ENCODE measurements at regions not wholly inside any gene's neighbourhood (a gene's known extent, or its start where the extent isn't known, plus 50 kb on each side); places are given as distances from the start of the nearest gene placed in this dataset.

GRCh38 chr18:51430538-51430937 is 233.1 kb upstream of the MEX3C start:
- ChIA-PET RAD21 (ENCODE audit: low non-redundant PET in 1 of 2, low total read pairs in 2 of 2, uncharacterized antibody in 2 of 2, unreplicated experiment in 2 of 2) (no interaction called here), POLR2A (no interaction called here), CTCF (no interaction called here)
- ATAC-seq (no peak), DNase-seq (ENCODE audit: low read depth, low spot score) (no peak)
- Histone ChIP-seq H3K4me2 (ENCODE audit: low read length) (no peak overlapping the region), H3K27me3 (ENCODE audit: insufficient read depth, low read length) (no peaks in the 10 kb centered on the region), H4K20me1 (ENCODE audit: insufficient read depth) (no peaks in the 10 kb centered on the region), H3K27ac (ENCODE audit: low read depth, low read length) (no peak overlapping the region), H3K79me2 (ENCODE audit: insufficient read depth, low read length) (no peaks in the 10 kb centered on the region), H3K4me3 (replicated peaks in 1 of 2; ENCODE audit: low read depth in 1 of 2, low read length in 2 of 2) (no peak overlapping the region), H3K9me3 (ENCODE audit: control insufficient read depth in 1 of 2, insufficient read depth in 1 of 2, low read depth in 1 of 2, low read length in 2 of 2) (no peaks in the 10 kb centered on the region), H3K9ac (ENCODE audit: low read length) (no peak overlapping the region), H3K36me3 (ENCODE audit: control insufficient read depth in 1 of 2, insufficient read depth in 2 of 2, low read length in 2 of 2) (no peaks in the 10 kb centered on the region), H3K4me1 (ENCODE audit: control insufficient read depth in 1 of 2, insufficient read depth in 2 of 2, low read length in 2 of 2) (no peaks in the 10 kb centered on the region), H3K9me2 (ENCODE audit: insufficient read depth) (no peaks in the 10 kb centered on the region), H2AFZ (ENCODE audit: low read depth, low read length, poor library complexity, severe bottlenecking) (no peak overlapping the region)
- no peak for TF ChIP-seq CTCF (IDR thresholded peaks at IDR 0.05 in 2 of 3, conservative IDR thresholded peaks at IDR 0.05 in 1 of 3; ENCODE audit: borderline replicate concordance in 1 of 3, insufficient read depth in 1 of 3, low read depth in 2 of 3, low read length in 2 of 3)
- TF ChIP-seq TCF7L2 (IDR thresholded peaks at IDR 0.05; ENCODE audit: borderline replicate concordance, extremely low read depth, insufficient read depth, insufficient read length), result no peak
- no peak for TF ChIP-seq ZFX (IDR thresholded peaks at IDR 0.05)
- TF ChIP-seq MAX (IDR thresholded peaks at IDR 0.05), result no peak
- TF ChIP-seq SIN3A (IDR thresholded peaks at IDR 0.05; ENCODE audit: low read depth), result no peak
- TF ChIP-seq EGR1 (IDR thresholded peaks at IDR 0.05; ENCODE audit: low read depth), result no peak
- TF ChIP-seq ZNF274 (IDR thresholded peaks at IDR 0.05; ENCODE audit: low read depth, low read length), result no peak
- intact Hi-C loops (cut with micrococcal nuclease), result no loop called here
- no TSS peak for BruUV-seq (replicated peaks)

- H3K4me2 ChIP-seq (ENCODE audit: low read length), result no peak overlapping the region
- no peaks in the 10 kb centered on the region for H3K4me1 ChIP-seq (ENCODE audit: control insufficient read depth in 1 of 2, insufficient read depth in 2 of 2, low read length in 2 of 2)
- POLR2A ChIA-PET, result no interaction called here
- no peaks in the 10 kb centered on the region for H3K79me2 ChIP-seq (ENCODE audit: insufficient read depth, low read length)
- intact Hi-C loops (cut with micrococcal nuclease), result no loop called here
- H3K4me3 ChIP-seq (replicated peaks in 1 of 2; ENCODE audit: low read depth in 1 of 2, low read length in 2 of 2), result no peak overlapping the region
- no peaks in the 10 kb centered on the region for H4K20me1 ChIP-seq (ENCODE audit: insufficient read depth)
- RAD21 ChIA-PET (ENCODE audit: low non-redundant PET in 1 of 2, low total read pairs in 2 of 2, uncharacterized antibody in 2 of 2, unreplicated experiment in 2 of 2), result no interaction called here
- no peaks in the 10 kb centered on the region for H3K9me3 ChIP-seq (ENCODE audit: control insufficient read depth in 1 of 2, insufficient read depth in 1 of 2, low read depth in 1 of 2, low read length in 2 of 2)
- no peak overlapping the region for H2AFZ ChIP-seq (ENCODE audit: low read depth, low read length, poor library complexity, severe bottlenecking)
- no peaks in the 10 kb centered on the region for H3K36me3 ChIP-seq (ENCODE audit: control insufficient read depth in 1 of 2, insufficient read depth in 2 of 2, low read length in 2 of 2)
- CTCF ChIA-PET, result no interaction called here
- no peak for DNase-seq (ENCODE audit: low read depth, low spot score)
- peaks cover 16% of the 10 kb centered on the region; the same call in 1 of the 2 replicates for H3K27me3 ChIP-seq (ENCODE audit: insufficient read depth, low read length)
- ATAC-seq, result no peak
- H3K9me2 ChIP-seq (ENCODE audit: insufficient read depth), result no peaks in the 10 kb centered on the region
- BruUV-seq (replicated peaks), result no TSS peak
- H3K27ac ChIP-seq (ENCODE audit: low read depth, low read length), result no peak overlapping the region
- H3K9ac ChIP-seq (ENCODE audit: low read length), result no peak overlapping the region
- no peak for TF ChIP-seq JUND (IDR thresholded peaks at IDR 0.05)
- no peak for TF ChIP-seq ATF3 (IDR thresholded peaks at IDR 0.05)
- no peak for TF ChIP-seq POLR2AphosphoS5 (IDR thresholded peaks at IDR 0.05; ENCODE audit: low read depth, low read length)
- TF ChIP-seq SRF (IDR thresholded peaks at IDR 0.05; ENCODE audit: low read depth), result no peak
- TF ChIP-seq CBX3 (IDR thresholded peaks at IDR 0.05; ENCODE audit: low read depth), result no peak
- no peak for TF ChIP-seq ELF1 (IDR thresholded peaks at IDR 0.05; ENCODE audit: borderline replicate concordance, low read depth)
- TF ChIP-seq POLR2A (IDR thresholded peaks at IDR 0.05; ENCODE audit: borderline replicate concordance, extremely low read depth, insufficient read depth, insufficient read length), result no peak
- no peak for TF ChIP-seq CTCF (IDR thresholded peaks at IDR 0.05 in 2 of 3, conservative IDR thresholded peaks at IDR 0.05 in 1 of 3; ENCODE audit: borderline replicate concordance in 1 of 3, insufficient read depth in 1 of 3, low read depth in 2 of 3, low read length in 2 of 3)
- TF ChIP-seq ZNF274 (IDR thresholded peaks at IDR 0.05; ENCODE audit: low read depth, low read length), result no peak
- TF ChIP-seq RAD21 (IDR thresholded peaks at IDR 0.05; ENCODE audit: low read depth), result no peak
- TF ChIP-seq FOSL1 (IDR thresholded peaks at IDR 0.05; ENCODE audit: low read depth), result no peak
- TF ChIP-seq ZFX (IDR thresholded peaks at IDR 0.05), result no peak
- TF ChIP-seq MAX (IDR thresholded peaks at IDR 0.05), result no peak
Observed at GRCh38 chr18:51433296-51433695, 235.8 kb upstream of the MEX3C start.

All from HCT116 (cell line).